HG03139 (cell line): ENCODE measurements at regions not wholly inside any gene's neighbourhood (a gene's known extent, or its start where the extent isn't known, plus 50 kb on each side); places are given as distances from the start of the nearest gene placed in this dataset.

Source experiments
- ATAC-seq: cut with Tn5 transposase; IDR thresholded peaks from one replicate; pipeline ENCODE4 v1.9.1; 2021; ENCODE audit not compliant: unreplicated experiment

- no peak for ATAC-seq
These were observed 1190.3 kb downstream of the EFNB2 start for GRCh38 chr13:105345131-105345530.

DNA sequence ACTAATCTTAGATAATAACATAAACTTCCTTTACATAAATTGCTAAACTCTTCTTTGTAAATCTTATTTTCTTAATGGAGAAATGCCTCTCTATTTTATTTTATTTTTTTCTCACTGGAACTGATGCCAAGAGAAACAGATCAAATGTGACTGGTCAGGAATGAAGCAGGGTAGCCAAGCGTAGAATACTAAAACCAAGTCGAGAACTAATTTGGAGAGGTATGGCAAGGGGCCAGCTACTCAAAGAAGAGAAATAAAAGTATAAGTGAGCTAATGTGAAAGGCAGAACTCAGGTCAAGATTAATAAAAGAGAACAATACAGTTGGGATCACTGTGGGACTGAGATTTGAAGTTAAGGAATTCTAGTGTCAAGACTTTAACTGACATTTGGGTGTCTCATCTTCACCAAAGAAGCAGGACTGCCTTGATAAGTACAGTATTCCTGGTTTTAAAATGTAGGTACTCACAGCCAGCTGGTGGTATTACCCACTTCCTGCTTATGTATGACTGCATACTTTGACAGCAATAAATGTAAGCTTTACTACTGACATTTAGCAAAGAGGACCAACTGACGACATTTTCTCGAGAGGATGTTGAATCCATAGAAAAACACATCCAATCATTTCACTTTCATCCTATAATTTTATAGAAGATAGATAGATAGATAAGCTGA is 1192.2 kb downstream of the EFNB2 start:
- no peak for ATAC-seq

DNA sequence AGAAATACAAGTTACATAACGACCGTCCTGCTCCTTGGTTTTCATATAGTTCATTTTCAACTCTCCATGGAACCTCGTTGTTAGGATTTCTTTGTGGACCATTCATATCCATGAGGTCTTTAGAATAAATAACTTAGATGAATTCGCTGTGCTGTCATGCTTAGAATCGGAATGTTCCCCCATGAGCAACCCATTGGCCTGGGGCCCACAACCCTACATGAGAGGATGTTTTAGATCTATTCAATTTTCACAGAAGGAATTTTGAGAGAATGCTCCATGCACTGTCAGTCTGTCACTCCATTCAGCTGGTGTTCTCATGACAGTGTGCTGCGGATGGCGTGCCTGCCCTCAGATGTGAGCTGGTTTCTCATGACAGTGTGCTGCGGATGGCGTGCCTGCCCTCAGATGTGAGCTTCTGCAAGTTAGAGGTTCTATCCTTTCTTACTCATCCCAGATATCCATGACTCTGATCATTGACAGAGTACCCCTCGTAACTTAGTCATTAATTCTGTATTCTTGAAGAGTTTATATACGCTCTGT is 1193.1 kb downstream of the EFNB2 start:
- ATAC-seq, result no peak

GRCh38 chr13:105341758-105342157 is 1193.7 kb downstream of the EFNB2 start:
- no peak for ATAC-seq

DNA sequence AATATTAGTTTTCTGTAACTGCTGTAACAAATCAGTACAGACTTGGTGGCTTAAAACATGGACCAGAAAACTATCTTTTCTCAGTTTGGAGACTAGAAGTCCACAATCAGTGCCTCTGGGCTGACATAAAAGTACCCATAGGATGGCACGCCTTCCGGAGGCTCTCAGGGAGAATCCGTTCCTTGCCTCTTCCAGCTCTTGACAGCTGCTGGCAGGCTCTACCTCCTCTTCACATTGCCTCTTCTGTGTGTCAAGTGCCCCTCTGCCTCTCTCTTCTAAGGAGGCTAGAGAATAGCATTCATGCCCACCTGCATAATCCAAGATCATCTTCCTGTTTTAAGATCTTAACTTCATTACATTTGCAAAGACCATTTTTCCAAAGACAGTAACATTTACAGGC is 1194.2 kb downstream of the EFNB2 start:
- no peak for ATAC-seq

GRCh38 chr13:105340061-105340606 is 1195.3 kb downstream of the EFNB2 start:
- no peak for ATAC-seq

DNA sequence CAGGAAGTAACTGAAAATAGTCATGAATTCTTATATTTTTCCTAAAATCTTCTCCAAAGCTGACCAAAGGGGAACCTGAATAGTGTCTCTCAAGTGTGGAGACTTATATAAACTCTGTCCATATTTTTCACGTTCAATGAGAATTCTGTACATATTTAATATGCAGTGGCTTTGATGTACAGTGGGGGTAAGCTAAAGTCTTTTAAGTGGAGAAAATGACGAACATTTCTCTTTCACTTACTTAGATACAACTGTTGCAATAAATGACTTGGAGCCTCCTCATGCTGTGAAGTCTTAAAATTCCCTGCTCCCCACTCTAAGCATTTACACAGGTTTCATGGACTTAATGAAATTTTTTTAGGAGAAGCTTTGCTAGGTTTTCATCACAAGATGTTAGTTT is 1196.7 kb downstream of the EFNB2 start:
- no peak for ATAC-seq

GRCh38 chr13:105338006-105338405 is 1197.5 kb downstream of the EFNB2 start:
- no peak for ATAC-seq

DNA sequence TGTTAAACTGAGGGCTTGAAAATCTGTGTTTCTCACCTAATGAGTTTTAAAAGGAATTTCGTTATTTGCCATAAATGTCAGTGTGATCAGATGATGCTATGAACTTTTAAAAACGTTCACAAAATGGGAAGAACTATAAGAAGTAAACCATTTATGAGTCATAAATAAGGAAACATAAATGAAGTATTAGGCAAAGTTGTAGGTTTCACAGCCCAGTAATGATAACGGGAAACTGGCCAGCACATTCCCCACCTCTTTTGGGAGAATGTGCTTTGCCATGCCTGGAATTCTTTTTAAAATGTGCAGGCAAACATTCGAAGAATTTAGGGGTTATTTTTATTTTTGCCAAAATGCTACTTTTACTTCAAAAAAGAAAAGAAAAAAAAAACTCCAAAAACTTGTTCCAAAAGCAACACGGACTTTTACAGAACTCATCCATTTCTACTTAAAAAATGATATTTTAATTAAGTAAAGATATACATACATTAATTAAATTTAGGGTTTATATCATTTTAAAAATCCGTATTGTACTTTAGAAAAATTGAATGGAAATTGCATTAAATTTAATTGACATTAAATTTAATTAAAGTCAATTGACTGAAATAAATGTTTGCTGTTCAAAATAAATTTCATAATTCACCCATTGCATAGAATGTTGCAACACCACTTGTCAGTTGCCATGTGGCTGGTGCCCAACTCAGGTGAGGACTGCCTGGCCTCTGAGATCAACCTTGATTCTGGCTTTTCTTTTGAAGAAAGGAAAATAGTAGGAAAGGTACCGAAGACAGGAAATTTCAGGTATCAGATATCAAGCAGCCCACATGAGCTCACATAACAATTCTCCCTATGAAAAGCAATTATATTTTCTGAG is 1198.5 kb downstream of the EFNB2 start:
- ATAC-seq, result no peak

GRCh38 chr13:105334211-105334610 is 1201.3 kb downstream of the EFNB2 start:
- ATAC-seq, result no peak

DNA sequence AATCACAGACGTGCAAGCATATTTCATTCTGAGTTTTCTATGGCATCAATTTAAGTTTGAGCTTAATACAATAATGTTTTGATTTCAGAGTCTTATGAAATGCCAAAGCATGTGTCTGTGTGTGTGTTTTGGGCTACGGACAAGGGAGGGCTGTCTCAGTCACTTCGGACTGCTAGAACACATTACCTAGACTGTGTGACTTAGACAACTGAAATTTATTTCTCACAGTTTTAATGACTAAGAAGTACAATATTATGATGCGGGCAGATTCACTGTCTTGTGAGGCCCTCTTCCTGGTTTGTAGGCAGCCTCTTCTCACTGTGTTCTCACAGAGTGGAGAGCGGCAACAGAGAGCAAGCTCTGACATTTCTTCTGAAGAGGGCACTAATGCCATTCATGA is 1202.0 kb downstream of the EFNB2 start:
- no peak for ATAC-seq

- no peak for ATAC-seq
These were observed 1206.1 kb downstream of the EFNB2 start for GRCh38 chr13:105329359-105329758.

GRCh38 chr13:105328212-105328611 is 1207.2 kb downstream of the EFNB2 start:
- no peak for ATAC-seq

- no peak for ATAC-seq
These were observed 1207.8 kb downstream of the EFNB2 start for GRCh38 chr13:105327581-105328126.

- no peak for ATAC-seq
These were observed 1215.6 kb downstream of the EFNB2 start for GRCh38 chr13:105319875-105320274.

DNA sequence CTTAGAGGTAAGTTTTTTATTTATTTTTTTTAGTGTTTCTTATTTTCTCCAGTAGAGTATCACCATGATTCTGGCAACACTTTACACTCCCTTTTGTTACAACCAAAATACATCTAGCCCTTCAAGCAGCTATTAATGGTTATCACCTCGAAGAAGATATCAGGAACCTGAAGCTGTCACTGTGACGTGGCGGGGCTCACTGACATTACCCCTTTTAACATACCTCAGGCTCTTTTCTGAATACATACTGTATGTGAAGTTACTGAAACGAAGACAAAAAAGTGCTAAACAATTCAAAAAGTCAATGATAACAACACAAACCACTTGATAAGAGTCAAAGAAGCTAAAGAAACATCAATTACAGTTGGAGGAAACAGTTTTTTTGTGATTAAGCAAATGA is 1218.7 kb downstream of the EFNB2 start:
- no peak for ATAC-seq

- ATAC-seq, result no peak
These were observed 1222.6 kb downstream of the EFNB2 start for GRCh38 chr13:105312906-105313305.

DNA sequence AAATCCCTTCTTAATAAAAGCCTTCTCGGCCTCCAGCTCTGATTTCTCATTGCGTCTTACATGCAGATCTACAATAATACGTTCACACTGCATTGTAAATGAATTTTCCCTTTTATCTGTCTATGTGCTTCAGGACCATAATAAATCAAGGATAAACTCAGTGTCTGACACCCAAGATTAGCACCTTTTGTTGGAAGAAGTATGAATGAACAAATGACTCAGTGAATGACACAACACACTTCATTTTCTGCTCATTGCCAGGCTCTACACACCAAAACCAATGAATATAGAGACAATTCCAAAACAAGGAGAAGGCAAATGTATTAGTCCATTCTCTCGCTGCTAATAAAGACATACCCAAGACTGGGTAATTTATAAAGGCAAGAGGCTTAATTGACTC is 1224.4 kb downstream of the EFNB2 start:
- ATAC-seq, result no peak

DNA sequence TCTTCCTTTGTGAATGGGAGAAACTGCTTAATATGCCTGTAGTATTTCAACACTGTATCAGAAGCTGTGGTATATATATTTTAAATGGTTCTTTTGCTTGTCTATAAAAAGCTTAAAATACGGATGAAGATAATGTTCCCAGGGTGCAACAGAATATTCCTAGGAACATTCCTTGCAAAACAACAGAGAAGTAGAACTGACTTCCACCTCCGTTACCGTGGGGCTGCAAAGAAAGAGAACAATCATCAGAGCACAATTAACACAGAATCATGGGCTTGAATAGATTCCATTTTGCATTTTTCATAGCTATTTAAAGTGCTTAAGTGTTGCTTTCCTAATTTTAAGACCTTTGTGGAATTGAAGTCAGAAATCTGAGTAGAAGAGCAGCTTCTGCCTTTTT is 1227.7 kb downstream of the EFNB2 start:
- no peak for ATAC-seq

- ATAC-seq, result no peak
These were observed 1237.6 kb downstream of the EFNB2 start for GRCh38 chr13:105297839-105298238.

GRCh38 chr13:105291987-105292386 is 1243.5 kb downstream of the EFNB2 start:
- no peak for ATAC-seq

GRCh38 chr13:105290596-105290995 is 1244.9 kb downstream of the EFNB2 start:
- ATAC-seq, result no peak
